Endothelial cell of umbilical vein (primary cell): ENCODE measurements at regions not wholly inside any gene's neighbourhood (a gene's known extent, or its start where the extent isn't known, plus 50 kb on each side); places are given as distances from the start of the nearest gene placed in this dataset.
A peak's percentile ranks its signal among the peaks of the same experiment; 100 is the strongest.

ENCODE experiments used
- BruUV-seq: library from RNA; stranded (reverse); fragments of 400-500 nt; replicated peaks from 2 replicates; lab custom pipeline; 2021; lab: Mats Ljungman, UMichigan
- CTCF ChIA-PET: fragments of 300-600, 350-600 bp; sonication (Branson Sonifier 250); formaldehyde crosslinking; loops from one replicate; lab custom pipeline; 2021; ENCODE audit warnings: antibody characterized with exemption, inconsistent platforms; lab: Charles Lee
- POLR2A ChIA-PET: fragments of 300-600, 350-600 bp; sonication (Branson Sonifier 250); formaldehyde crosslinking; loops from one replicate; lab custom pipeline; 2021; ENCODE audit warnings: antibody characterized with exemption, inconsistent platforms; lab: Charles Lee
- DNase-seq: peaks from one replicate; pipeline ENCODE4 v3.0.0-alpha.2; 2011; ENCODE audit warnings: low read depth, low spot score
- FAIRE-seq: peaks from 2 replicates; lab custom pipeline; 2011; peaks lifted over from hg19 to GRCh38; lab: Jason Lieb, UNC
- H2AFZ ChIP-seq: 2 replicates; pipeline ENCODE4 v1.6.0; 2012; ENCODE audit warnings: low read depth, low read length, control low read depth, inconsistent platforms
- H3K27ac ChIP-seq: 2 replicates; pipeline ENCODE4 v1.5.1; 2011; ENCODE audit warnings: low read depth, mild to moderate bottlenecking, control low read depth, low read length, moderate library complexity; ENCODE audit not compliant: insufficient read depth
- H3K27me3 ChIP-seq, 2 experiments: 2 replicates each; pipeline versions ENCODE4 v1.6.0 to v1.6.1; 2011; ENCODE audit warnings: low read length in 2 of 2, mixed read lengths in 1 of 2; ENCODE audit not compliant: control insufficient read depth in 2 of 2, insufficient read depth in 2 of 2
- H3K36me3 ChIP-seq, 2 experiments: 2 replicates in 1 of 2; 3 replicates in 1 of 2; pipeline ENCODE4 v1.5.1; 2011; ENCODE audit warnings: low read length in 2 of 2, mild to moderate bottlenecking in 1 of 2, moderate library complexity in 1 of 2; ENCODE audit not compliant: control insufficient read depth in 2 of 2, insufficient read depth in 2 of 2; ENCODE audit errors: extremely low read depth in 1 of 2
- H3K4me1 ChIP-seq: 3 replicates; pipeline ENCODE4 v1.5.1; 2011; ENCODE audit warnings: mild to moderate bottlenecking, low read length; ENCODE audit not compliant: control insufficient read depth, insufficient read depth; ENCODE audit errors: extremely low read depth
- H3K4me2 ChIP-seq: 2 replicates; pipeline ENCODE4 v1.6.1; 2011; ENCODE audit warnings: low read length, control low read depth, mixed read lengths; ENCODE audit not compliant: insufficient read depth
- H3K4me3 ChIP-seq, 3 experiments: fragments of 200-600 bp in 1 of 3; sonication (generic), shearing (Covaris generic) in 1 of 3; replicated peaks in 1 of 3; 2 replicates each; pipeline ENCODE4 v1.5.1; 2011 to 2016; ENCODE audit warnings: control low read depth in 3 of 3, low read length in 3 of 3, mild to moderate bottlenecking in 2 of 3, inconsistent platforms in 1 of 3, low read depth in 1 of 3, moderate library complexity in 1 of 3; ENCODE audit not compliant: insufficient read depth in 1 of 3
- H3K79me2 ChIP-seq: 2 replicates; pipeline ENCODE4 v1.6.0; 2012; ENCODE audit warnings: low read length, inconsistent platforms; ENCODE audit not compliant: control insufficient read depth, insufficient read depth
- H3K9ac ChIP-seq: replicated peaks from 2 replicates; pipeline ENCODE3; 2011; ENCODE audit warnings: low read length, control low read depth; ENCODE audit not compliant: insufficient read depth; ENCODE audit errors: extremely low read depth
- H3K9me1 ChIP-seq: replicated peaks from 3 replicates; pipeline ENCODE4 v1.6.0; 2011; ENCODE audit warnings: mild to moderate bottlenecking, low read length; ENCODE audit not compliant: control insufficient read depth, insufficient read depth; ENCODE audit errors: extremely low read depth
- H3K9me3 ChIP-seq: replicated peaks from 2 replicates; pipeline ENCODE4 v1.5.1; 2012; ENCODE audit warnings: low read length, inconsistent platforms; ENCODE audit not compliant: control insufficient read depth, insufficient read depth
- H4K20me1 ChIP-seq: replicated peaks from 2 replicates; pipeline ENCODE3; 2011; ENCODE audit warnings: mild to moderate bottlenecking, low read length; ENCODE audit not compliant: control insufficient read depth, insufficient read depth; ENCODE audit errors: extremely low read depth
- EZH2 ChIP-seq: IDR thresholded peaks from 2 replicates; pipeline ENCODE4 v1.6.1; 2012; ENCODE audit warnings: borderline replicate concordance, low read depth, mild to moderate bottlenecking, moderate library complexity, low read length, inconsistent platforms; ENCODE audit not compliant: severe bottlenecking
- FOS ChIP-seq: IDR thresholded peaks from 2 replicates; pipeline ENCODE4 v1.6.1; 2011; ENCODE audit warnings: mild to moderate bottlenecking, low read length, moderate library complexity, borderline replicate concordance; ENCODE audit not compliant: insufficient read depth
- GATA2 ChIP-seq: IDR thresholded peaks from 2 replicates; pipeline ENCODE4 v1.7.0; 2011; ENCODE audit warnings: low read depth, mild to moderate bottlenecking, moderate library complexity, mixed read lengths, low read length; ENCODE audit not compliant: insufficient read length, insufficient read depth
- JUN ChIP-seq: IDR thresholded peaks from 2 replicates; pipeline ENCODE4 v1.6.1; 2011; ENCODE audit warnings: borderline replicate concordance, low read depth; ENCODE audit not compliant: insufficient read length, insufficient read depth
- MYC ChIP-seq: IDR thresholded peaks from one replicate; pipeline ENCODE4 v1.6.1; 2011; ENCODE audit warnings: mild to moderate bottlenecking, low read depth, low read length
- POLR2A ChIP-seq: IDR thresholded peaks from 2 replicates; pipeline ENCODE4 v1.6.1; 2012; ENCODE audit warnings: low read depth, mild to moderate bottlenecking, control low read depth, low read length
- POLR2AphosphoS5 ChIP-seq: IDR thresholded peaks from 2 replicates; pipeline ENCODE4 v1.6.1; 2012; ENCODE audit warnings: low read depth, mild to moderate bottlenecking, control low read depth, low read length, moderate library complexity; ENCODE audit not compliant: insufficient read depth
- dilution Hi-C: fragments of 300-500 bp; cut with MboI; formaldehyde crosslinking; loops from one replicate; pipeline ENCODE4 v1.15.0; 2019; ENCODE audit warnings: low sequenced_read_pairs; ENCODE audit not compliant: extremely low pct_ligation_motif_present
- intact Hi-C: fragments of 100-400 bp; cut with micrococcal nuclease; formaldehyde crosslinking; loops from one replicate; pipeline ENCODE4 v1.10.0; 2022
- TF ChIP-seq, protein P1 (sequence below): IDR thresholded peaks from 2 replicates; pipeline ENCODE4 v1.6.1; 2011; ENCODE audit not compliant: insufficient read depth, insufficient read length
- TF ChIP-seq, protein P2 (sequence below), 2 donors: IDR thresholded peaks; 1 replicate in 1 of 2; 2 replicates in 1 of 2; pipeline ENCODE4 v1.5.1; 2011; ENCODE audit warnings: low read length in 2 of 2, mild to moderate bottlenecking in 2 of 2, moderate library complexity in 2 of 2, control low read depth in 1 of 2, inconsistent platforms in 1 of 2, low read depth in 1 of 2; ENCODE audit not compliant: insufficient read depth in 1 of 2; ENCODE audit errors: extremely low read depth in 1 of 2

DNA sequence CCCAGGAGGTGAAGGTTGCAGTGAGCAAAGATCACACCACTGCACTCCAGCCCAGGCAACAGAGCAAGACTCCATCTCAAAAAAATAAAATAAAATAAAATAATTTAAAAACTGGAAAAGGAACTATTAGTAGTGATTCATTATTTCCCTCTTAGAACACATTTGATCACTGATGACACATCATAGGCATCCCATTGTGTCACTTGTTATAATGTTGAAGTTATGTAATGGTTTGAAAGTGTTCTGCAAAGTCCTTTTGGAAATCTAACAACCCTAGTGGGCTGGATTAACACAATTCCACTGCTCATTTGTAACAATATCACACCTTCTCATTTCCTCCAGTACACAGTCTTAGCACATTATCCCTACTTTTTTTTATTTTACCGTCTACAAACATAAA lies 81.8 kb upstream of the LMNB1 start:
- Histone ChIP-seq H3K9me3 (no peaks in the 10 kb centered on the region), H3K9me1 (no peaks in the 10 kb centered on the region), H3K4me2 (no peak overlapping the region), H3K4me3 (no peak overlapping the region), H3K36me3 (no peaks in the 10 kb centered on the region), H4K20me1 (no peaks in the 10 kb centered on the region), H2AFZ (no peak overlapping the region), H3K79me2 (no peaks in the 10 kb centered on the region), H3K27ac (no peak overlapping the region), H3K9ac (no peak overlapping the region), H3K4me1 (no peaks in the 10 kb centered on the region), H3K27me3 (no peaks in the 10 kb centered on the region)
- TF ChIP-seq FOS (peak; percentile 12), MYC (no peak)
- FAIRE-seq (no peak), DNase-seq (no peak)
- CTCF ChIA-PET: no interaction called here
- POLR2A ChIA-PET: no interaction called here
- dilution Hi-C loops (no loop called here), intact Hi-C loops (no loop called here)
- no TSS peak for BruUV-seq

DNA sequence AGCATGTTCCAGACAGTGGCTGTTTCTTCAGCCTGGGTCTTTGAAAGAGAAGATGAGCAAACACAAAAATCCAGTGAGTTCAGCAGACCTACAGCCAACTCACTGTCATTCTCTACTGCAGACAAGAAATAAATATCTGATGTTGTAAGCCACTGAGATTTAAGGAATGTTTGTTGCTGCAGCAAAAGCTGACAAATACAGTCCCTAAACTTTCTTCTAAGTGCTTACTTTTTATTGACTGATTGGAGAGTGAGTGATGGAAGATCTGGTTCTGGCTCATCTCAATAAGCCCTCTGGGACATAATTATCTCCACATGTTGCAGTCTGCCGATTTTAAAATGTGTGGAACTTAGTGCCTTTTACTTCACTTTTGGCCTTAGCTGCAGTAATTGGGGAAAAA lies 69.9 kb upstream of the LMNB1 start:
- Histone ChIP-seq H3K36me3 (no peaks in the 10 kb centered on the region), H3K4me3 (no peak overlapping the region), H3K9ac (no peak overlapping the region), H3K4me2 (no peak overlapping the region), H3K9me1 (no peaks in the 10 kb centered on the region), H3K4me1 (no peaks in the 10 kb centered on the region), H4K20me1 (no peaks in the 10 kb centered on the region), H2AFZ (no peak overlapping the region), H3K27me3 (no peaks in the 10 kb centered on the region), H3K27ac (no peak overlapping the region), H3K79me2 (no peaks in the 10 kb centered on the region), H3K9me3 (no peaks in the 10 kb centered on the region)
- CTCF ChIA-PET: interaction anchor here (1.0 kb wide), 1 partner anchor 11 kb away, joined by 4 read pairs; no protein-coding TSS in a partner anchor
- FAIRE-seq (peak; percentile 26), DNase-seq (no peak)
- dilution Hi-C loops: no loop called here
- TF ChIP-seq, protein P1, sequence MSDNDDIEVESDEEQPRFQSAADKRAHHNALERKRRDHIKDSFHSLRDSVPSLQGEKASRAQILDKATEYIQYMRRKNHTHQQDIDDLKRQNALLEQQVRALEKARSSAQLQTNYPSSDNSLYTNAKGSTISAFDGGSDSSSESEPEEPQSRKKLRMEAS: no peak
- no peak for TF ChIP-seq POLR2AphosphoS5
- no peak for TF ChIP-seq JUN
- no peak for TF ChIP-seq EZH2
- no peak for TF ChIP-seq MYC
- no peak for TF ChIP-seq FOS
- TF ChIP-seq, protein P2, sequence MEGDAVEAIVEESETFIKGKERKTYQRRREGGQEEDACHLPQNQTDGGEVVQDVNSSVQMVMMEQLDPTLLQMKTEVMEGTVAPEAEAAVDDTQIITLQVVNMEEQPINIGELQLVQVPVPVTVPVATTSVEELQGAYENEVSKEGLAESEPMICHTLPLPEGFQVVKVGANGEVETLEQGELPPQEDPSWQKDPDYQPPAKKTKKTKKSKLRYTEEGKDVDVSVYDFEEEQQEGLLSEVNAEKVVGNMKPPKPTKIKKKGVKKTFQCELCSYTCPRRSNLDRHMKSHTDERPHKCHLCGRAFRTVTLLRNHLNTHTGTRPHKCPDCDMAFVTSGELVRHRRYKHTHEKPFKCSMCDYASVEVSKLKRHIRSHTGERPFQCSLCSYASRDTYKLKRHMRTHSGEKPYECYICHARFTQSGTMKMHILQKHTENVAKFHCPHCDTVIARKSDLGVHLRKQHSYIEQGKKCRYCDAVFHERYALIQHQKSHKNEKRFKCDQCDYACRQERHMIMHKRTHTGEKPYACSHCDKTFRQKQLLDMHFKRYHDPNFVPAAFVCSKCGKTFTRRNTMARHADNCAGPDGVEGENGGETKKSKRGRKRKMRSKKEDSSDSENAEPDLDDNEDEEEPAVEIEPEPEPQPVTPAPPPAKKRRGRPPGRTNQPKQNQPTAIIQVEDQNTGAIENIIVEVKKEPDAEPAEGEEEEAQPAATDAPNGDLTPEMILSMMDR (IDR thresholded peaks at IDR 0.05; ENCODE audit: extremely low read depth in 1 of 2, insufficient read depth in 1 of 2, low read depth in 1 of 2, low read length in 2 of 2): no peak
- no peak for TF ChIP-seq POLR2A
- no peak for TF ChIP-seq GATA2
- POLR2A ChIA-PET: no interaction called here
- intact Hi-C loops: no loop called here
- no TSS peak for BruUV-seq
